ENCODE measurements at regions not wholly inside any gene's neighbourhood (a gene's known extent, or its start where the extent isn't known, plus 50 kb on each side); places are given as distances from the start of the nearest gene placed in this dataset.

- DNase-seq = no peak
These were observed 208.1 kb upstream of the THSD7B start for GRCh38 chr2:136557203-136557602.

GRCh38 chr2:136550181-136550580 is 215.2 kb upstream of the THSD7B start:
- no peak for DNase-seq

- DNase-seq = no peak
These were observed 226.0 kb upstream of the THSD7B start for GRCh38 chr2:136539355-136539754.

GRCh38 chr2:136538489-136538888 is 226.9 kb upstream of the THSD7B start:
- no peak for DNase-seq

GRCh38 chr2:136534811-136535210 is 230.5 kb upstream of the THSD7B start:
- no peak for DNase-seq

GRCh38 chr2:136532171-136532570 is 233.2 kb upstream of the THSD7B start:
- DNase-seq = no peak

- DNase-seq = no peak
These were observed 233.6 kb upstream of the THSD7B start for GRCh38 chr2:136531731-136532130.

- DNase-seq = no peak
These were observed 235.2 kb upstream of the THSD7B start for GRCh38 chr2:136530146-136530545.

- no peak for DNase-seq
These were observed 237.8 kb upstream of the THSD7B start for GRCh38 chr2:136527560-136527959.

GRCh38 chr2:136522724-136523123 is 242.6 kb upstream of the THSD7B start:
- DNase-seq = no peak

- no peak for DNase-seq
These were observed 247.6 kb upstream of the THSD7B start for GRCh38 chr2:136517716-136518115.

- no peak for DNase-seq
These were observed 255.1 kb upstream of the THSD7B start for GRCh38 chr2:136510244-136510643.

- no peak for DNase-seq
These were observed 259.9 kb upstream of the THSD7B start for GRCh38 chr2:136505462-136505861.

- DNase-seq = no peak
These were observed 262.7 kb upstream of the THSD7B start for GRCh38 chr2:136502660-136503059.

GRCh38 chr2:136497709-136498108 is 267.6 kb upstream of the THSD7B start:
- DNase-seq = no peak

GRCh38 chr2:136496966-136497365 is 268.4 kb upstream of the THSD7B start:
- no peak for DNase-seq

GRCh38 chr2:136495636-136496035 is 269.7 kb upstream of the THSD7B start:
- no peak for DNase-seq

GRCh38 chr2:136492901-136493300 is 272.4 kb upstream of the THSD7B start:
- DNase-seq = no peak

GRCh38 chr2:136490100-136490499 is 275.2 kb upstream of the THSD7B start:
- no peak for DNase-seq

GRCh38 chr2:136487421-136487820 is 277.9 kb upstream of the THSD7B start:
- no peak for DNase-seq

GRCh38 chr2:136486115-136486514 is 279.2 kb upstream of the THSD7B start:
- DNase-seq = no peak

GRCh38 chr2:136482966-136483365 is 282.4 kb upstream of the THSD7B start:
- DNase-seq = no peak

- DNase-seq = no peak
These were observed 283.3 kb upstream of the THSD7B start for GRCh38 chr2:136482006-136482405.

GRCh38 chr2:136479696-136480095 is 285.6 kb upstream of the THSD7B start:
- no peak for DNase-seq

- no peak for DNase-seq
These were observed 296.5 kb upstream of the THSD7B start for GRCh38 chr2:136468799-136469369.

GRCh38 chr2:136452528-136452927 is 312.8 kb upstream of the THSD7B start:
- DNase-seq = no peak

All from NCI-H1092 treated with DMSO at 0.1 percent for 48 hours (cell line).